Tongue (tissue), 1 donor: ENCODE measurements at regions not wholly inside any gene's neighbourhood (a gene's known extent, or its start where the extent isn't known, plus 50 kb on each side); places are given as distances from the start of the nearest gene placed in this dataset.
"Not testable (repeated sequence)": the region's sequence is repeated elsewhere in the genome, so short reads cannot be mapped to it uniquely, and the experiment has no call there.

Experiments
- DNase-seq: peaks from one replicate; pipeline ENCODE4 v3.0.0-alpha.2; 2015

DNA sequence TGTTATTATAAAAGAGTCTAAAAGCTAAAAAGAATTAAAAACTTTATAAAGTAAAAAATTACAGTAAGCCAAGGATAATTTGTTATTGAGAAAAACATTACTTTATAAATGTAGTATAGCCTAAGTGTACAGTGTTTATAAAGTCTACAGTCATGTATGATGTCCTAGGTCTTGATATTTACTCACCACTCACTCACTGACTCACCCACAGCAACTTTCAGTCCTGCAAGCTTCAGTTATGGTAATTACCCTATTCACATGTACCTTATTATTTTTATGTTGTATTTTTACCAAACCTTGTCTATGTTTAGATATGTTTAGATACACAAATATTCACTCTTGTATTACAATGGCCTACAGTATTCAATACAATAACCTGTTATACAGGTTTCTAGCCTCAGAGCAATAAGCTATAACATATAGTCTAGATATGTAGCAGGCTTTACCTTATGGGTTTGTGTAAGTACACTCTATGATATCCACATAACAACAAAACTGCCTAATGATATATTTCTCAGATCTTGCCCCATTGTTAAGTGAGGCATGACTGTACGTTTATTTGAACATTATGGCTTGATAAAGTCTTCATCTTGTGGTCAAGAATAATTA is 113.7 kb upstream of the KITLG start:
- DNase-seq = no peak

DNA sequence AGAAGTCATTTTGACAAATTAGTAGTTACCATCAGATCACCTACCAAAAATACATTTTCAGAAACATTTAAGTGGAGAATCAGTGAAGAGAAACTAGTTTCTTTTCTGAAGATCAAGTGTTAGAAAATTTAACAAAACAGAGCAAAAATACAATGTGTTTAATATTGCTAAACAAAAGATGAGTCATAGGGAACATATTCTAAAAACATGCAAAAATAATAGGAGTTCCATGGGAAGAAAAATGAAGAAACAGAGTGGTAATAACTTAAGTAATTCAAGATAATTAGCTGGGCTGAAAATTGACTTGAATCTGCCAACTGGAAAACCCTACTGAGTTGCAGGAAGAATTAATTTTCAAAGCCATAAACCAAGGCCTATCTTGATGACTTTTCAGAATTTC is 111.5 kb upstream of the KITLG start:
- no peak for DNase-seq

DNA sequence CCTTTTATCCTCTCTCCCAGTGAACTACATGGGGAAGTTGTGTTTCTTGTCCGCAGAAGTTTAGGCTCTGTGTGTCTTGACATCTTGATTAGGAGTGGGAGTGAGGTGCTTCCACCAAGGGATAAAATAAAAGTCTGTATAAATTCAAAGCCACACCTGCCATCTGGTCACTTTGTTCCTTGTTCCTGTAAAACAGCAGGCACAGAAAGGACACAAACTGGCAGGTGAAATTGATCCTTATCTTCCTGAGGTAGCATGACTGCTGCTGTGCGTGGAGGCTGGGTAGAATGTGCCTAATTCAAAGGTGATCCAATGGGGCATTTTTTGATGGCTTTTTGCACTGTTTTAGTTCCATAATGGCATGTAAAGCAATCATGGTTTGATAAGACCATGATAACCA is 104.3 kb upstream of the KITLG start:
- DNase-seq = no peak

DNA sequence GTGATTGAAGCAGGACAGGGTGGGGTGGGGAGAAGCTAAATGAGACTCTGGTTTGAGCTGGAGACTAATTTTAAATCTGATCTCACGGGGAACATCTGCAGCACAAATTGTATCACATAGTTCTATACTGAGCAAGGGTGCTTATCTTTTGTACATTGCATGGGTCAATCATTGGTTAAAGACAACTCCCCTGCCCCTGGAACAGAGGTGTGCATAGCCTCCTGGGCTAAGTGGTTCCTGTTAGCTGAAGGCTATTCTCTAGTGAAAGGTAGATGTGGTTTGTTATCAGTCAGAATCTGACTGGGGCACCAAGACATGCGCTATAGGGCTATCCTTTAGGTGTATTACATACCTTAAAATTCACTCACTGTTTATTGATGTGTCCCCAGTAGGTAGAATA is 103.9 kb upstream of the KITLG start:
- no peak for DNase-seq

DNA sequence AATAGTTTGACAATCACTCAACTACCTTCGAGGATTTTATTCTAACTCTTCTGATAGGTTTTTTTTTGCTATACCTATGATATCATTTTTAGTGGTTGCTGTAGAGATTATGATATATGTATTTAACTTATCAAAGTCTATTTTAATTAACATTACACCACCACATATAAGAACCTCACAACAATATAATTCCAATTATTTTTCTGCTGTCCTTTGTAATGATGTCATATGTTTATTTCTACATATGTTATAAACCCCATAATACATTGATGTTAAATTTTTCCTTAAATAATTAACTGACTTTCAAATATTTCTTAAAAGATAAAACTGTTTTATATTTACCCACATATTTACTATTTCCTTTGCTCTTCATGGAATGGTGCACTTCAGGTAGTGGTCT is 103.4 kb upstream of the KITLG start:
- no peak for DNase-seq

DNA sequence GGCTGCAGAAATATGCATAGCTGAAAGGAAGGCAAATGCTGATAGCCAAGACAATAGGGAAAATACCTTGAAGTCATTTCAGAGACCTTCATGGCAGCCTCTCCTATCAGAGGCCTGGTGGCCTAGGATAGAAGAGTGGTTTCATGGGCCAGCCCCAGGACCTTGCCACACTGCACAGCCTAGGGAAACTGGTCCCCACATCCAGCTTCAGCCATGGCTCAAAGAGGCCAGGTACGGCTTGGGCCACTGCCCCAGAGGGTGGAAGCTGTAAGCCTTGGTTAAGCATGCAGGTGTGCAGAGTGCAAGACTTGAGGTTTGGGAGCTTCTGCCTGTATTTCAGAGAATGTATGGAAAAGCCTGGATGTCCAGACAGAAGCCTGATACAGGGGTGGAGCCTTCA is 101.0 kb upstream of the KITLG start:
- no peak for DNase-seq

DNA sequence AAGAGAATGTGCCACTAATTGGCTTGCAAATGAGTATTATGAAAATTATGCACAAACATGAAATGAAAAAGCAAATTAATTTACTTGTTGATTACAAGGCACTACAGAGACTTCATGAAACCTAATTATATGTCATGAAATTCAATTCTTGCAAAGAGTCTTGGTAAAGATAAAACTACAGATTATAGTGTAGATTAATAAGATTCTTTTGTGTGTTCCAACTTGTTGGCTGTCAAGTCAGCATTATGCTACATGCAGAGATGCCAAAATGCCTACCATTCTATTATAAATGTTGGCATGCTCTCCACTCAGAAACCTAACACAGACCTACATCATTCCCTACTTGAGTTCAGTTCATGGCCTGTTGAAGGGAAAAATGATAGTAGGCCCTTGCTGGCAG is 97.2 kb upstream of the KITLG start:
- no peak for DNase-seq

DNA sequence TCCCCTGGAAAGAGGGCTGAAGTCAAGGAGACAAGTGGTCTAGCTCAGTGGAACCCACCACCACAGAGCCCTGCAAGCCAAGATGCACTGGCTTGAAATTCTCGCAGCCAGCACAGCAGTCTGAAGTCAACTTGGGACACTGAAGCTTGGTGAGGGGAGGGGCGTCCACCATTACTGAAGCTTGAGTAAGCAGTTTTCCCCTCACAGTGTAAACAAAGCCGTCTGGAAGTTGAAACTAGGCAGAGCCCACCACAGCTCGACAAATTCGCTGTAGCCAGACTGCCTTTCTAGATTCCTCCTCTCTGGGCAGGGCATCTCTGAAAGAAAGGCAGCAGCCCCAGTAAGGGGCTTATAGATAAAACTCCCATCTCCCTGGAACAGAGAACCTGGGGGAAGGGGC is 87.3 kb upstream of the KITLG start:
- not testable (repeated sequence) for DNase-seq

DNA sequence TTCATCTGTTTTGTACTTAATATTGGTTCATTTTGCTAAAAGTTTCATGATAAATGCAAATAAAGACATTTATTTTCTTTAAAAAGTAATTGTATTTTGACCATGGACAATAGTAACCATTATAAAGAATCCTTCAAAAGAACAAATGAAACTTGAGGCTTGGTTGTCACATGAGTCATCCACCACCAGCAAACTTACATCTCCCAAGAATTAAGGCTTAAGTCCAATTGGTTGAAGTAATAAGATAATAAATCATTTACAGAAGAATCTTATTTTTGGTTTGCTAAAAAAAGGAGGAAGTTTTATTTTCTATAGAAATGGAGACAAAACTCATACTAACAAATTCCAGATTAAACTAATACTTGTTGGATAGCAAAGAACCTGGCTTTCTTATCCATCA is 84.8 kb upstream of the KITLG start:
- DNase-seq = no peak

DNA sequence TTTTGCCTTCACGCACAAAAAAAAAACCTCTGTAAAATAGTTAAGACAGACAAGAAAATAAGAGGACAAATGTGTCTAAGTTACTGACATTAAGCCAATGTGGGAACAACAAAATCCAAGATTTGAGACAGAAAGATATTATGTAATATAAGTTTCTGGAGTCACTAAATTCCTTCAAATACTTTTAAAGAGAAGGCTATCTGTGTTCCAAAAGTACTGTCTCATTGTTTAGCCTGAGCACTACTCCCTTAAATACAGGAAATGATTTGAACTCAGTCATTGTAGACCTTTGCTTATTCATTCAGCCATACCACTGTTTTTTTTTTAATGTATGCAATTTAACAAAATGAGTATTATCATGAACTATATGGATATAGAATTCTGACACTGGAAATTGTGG is 82.7 kb upstream of the KITLG start:
- no peak for DNase-seq

DNA sequence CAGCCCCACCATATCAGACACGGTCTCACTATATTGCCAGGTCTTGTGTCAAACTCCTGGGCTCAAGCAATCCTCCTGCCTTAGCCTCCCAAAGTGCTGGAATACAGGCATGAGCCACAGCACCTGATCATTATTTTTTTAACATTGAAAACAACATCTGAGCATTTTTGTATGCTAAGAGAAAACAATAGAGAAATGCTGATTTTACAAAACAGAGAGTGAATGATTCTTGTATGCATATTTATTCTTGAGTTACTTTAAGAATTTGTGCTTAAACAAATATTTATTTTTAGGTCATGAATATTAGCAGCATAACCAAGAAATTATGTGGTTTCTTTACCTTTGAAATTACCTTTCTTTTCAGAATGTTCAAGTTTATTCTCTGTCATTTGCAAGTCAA is 81.8 kb upstream of the KITLG start:
- DNase-seq = no peak

DNA sequence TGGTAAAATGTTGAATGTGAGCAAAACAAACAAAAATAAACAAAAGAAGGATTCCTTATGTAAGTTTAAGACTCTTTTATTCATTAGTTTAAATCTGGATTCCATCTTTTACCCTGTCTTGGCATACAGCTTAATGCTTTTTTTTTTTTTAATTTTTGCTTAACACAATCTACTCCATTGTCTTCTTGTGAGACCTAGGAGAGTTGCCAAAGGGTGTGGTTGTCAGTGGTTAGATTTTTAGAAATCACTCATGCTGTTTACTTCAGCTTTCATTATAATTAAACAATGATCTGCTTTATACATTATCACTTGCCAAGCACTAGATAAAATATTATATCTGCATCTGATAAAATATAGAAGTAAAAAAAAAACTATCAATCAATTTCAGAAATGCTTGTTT is 77.7 kb upstream of the KITLG start:
- DNase-seq = peak; percentile 19

DNA sequence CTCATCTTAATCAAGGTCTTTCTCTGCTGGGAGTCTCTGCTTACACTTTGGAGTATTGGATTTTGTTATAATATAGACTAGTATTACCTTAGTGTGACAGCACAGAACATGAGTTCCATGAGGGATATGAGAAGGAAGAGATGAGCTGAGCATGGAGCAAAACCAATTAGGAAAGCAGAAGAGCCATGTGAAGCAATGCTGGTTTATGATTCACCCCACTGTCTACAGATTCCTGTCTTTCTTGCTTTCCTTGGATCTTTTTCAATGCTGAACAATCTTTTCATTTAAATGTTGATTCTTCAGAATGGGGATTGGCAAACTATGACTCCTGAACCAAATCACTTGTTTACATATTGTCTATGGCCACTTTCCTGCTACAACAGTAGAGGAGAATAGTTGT is 70.4 kb upstream of the KITLG start:
- DNase-seq = no peak

DNA sequence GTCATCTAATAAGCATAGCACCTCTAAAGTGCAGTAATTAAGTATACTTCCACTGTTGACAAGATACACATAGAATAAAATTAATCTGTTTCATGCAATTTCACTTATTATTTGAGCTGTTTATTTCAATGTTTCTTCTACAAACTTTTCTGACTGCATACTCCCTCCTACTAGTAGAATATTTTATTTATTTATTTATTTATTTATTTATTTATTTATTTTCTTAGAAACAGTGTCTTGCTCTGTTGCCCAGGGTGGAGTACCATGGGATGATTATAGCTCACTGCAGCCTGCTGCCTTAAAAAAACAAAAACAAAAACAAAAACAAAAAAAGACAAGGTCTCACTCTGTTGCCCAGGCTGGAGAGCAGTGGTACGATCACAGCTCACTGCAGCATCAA is 68.4 kb upstream of the KITLG start:
- no peak for DNase-seq

DNA sequence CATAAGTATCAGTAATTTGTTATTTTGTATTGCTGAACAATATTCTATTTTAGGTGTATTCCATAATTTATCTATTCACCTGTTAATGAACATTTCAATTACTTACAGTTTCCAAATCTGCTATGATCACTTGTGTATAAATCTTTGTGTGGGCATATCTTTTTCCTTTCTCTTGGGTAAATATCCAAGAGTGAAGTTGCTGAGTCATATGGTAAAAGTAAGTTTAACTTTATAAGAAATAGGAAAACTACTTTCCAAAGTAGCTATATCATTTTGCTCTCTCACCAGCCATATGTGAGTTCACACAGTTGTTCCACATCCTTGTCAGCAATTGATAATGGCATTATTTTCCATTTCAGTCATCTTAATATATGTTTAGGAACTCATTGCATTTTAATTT is 66.6 kb upstream of the KITLG start:
- DNase-seq = no peak

DNA sequence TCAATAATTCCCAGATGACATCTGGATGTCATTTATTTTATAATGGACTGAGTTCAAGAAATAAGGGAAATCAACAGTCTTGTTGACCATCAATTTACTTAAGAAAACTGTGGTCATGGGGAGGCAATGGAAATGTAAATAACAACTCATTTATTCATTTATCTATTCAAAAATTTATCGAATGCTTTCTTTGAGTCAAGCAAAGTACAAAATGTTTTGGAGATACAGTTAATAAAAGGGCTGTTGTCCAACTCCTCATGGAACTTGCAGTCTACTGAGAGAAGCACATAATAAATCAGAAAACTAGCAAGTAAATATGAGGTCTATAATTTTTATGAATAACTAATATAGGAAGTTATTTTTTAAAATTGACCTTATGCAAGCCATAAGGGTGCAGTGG is 65.5 kb upstream of the KITLG start:
- no peak for DNase-seq

DNA sequence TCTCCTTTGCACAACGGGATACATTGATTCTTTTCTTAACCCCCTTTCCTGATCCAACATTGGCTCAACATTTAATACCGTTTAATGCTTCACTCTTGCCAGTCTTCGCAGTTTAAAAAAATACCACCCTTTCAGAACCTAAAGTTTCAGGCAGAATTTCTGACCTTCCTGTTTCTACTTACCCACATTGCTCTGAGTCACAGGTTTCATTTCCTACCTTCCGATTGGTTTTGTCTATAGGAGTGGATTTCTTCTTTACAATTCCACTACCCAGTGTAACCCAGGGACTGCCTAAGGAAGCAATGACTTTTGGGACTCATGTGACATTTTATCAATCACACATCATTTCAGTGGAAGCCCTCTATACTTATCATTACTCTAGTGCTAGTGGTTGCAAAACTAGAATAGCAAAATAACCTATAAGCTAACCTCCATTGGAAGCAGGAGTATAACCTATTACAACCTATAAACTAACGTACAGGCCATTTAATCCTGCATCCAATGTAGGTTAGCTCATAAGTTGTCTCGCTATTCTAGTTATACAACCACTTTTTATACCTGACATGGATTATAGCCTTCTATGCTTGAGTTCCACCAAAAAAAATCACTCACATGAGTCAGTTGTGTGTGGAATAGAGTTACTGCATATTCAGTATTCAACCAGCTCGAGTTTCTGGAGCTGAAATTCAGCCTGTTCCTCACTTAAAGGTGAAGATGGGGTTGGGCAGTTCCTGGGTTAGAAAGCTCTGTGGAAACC is 64.9 kb upstream of the KITLG start:
- DNase-seq = no peak

DNA sequence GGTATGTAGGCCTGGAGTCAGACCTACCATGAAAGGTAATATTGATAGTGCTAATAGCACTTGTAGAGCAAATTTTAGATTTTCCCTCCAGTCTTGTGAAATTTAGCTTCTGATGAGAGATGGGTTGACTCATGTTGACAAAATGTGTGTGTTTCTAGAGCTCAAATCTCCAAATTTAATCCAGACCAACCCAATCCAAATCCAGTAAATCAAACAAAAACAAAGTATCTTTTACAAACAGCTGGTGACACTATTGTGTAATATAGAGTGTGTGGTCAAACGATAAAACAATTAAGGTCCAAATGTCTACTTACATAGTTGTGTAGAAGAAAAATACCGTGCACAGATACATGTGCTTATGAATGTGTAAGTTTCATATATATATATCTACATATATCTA is 63.4 kb upstream of the KITLG start:
- no peak for DNase-seq

DNA sequence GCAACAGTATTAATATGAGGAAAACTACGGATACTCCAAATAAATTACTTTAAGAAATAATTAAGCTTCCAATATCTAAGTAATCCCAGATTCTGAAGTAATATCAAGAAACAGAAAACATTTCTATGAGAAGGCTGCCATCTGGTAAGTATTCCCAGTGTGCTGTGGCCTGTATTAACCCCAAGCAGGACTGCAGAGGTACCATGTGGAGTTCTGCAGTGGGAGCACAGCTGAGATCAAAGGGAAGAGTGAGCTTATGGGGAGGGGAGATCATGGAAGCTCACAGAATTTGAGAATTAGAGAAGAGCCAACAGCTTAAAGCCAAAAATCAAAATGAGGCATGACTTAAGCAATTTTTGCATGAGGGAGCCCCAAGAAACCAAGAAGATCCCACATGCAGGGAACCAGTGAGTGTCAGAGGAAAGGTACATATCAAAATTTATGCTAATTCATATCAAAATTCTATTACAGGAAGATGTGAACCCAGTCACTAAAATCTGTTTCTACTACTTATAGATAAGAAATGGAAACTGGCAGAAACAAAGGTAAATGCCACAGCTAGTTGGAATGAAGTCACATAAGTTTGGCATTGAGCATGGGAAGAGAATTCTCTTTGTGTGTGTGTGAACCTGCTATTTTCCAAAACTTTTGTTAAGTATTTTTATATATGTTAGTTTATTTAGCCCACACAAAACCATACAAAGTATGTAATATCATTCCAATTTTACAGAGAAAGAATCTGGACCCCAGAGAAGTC is 62.6 kb upstream of the KITLG start:
- DNase-seq = no peak

DNA sequence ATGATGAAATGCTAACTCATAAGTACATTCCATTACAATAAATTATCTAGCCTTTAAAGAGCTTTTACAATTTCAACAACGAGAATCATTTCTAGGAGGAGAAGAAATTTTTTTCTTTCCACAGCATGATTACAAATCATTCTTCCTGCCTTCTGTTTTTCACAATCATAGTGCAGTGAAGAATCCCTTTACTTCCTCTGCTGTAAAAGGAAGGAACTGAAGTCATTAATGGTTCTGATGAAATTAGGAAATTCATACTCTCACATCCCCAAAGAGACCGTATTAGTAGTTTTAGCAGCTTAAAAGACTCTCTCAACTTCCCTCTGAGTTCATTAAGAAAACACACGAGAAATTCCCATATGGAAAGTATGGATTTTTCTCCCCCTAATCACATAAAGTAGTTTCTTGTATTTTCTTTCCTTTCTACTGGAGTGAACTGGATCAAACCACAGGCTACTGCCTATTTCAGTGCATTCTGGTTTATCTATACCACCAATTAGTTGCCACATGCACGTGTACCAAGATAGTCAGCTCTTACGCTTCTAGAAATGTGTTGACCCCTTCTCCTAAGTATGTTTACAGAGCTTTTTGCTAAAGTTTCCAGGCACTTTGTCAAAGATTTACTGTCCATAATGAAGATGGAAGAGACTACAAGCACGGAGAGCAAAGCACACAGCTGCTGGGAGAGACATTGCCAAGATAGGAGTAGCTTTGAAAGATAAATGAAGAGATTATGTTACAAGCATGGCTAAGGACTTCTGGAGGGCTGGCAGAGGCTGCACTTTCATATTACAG is 58.9 kb upstream of the KITLG start:
- peak; percentile 81 for DNase-seq

DNA sequence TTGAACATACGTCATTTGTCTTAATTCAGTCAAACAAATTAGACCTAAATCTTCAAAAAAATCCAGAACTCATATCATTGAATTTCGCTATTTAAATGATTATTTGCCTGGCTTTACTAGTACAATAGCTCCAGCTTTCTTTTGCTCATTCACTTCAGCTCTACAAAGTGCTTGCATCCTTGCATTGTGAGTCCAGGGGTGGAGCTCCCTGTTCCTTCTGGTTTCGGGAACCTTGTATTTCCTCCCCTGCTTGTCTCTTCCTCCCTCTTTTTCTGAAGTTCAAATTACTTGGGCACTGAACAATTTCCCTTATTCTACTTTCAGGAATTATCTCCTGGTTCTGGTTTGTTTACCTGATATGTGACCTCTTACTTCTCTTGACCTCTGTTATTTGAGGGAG is 58.1 kb upstream of the KITLG start:
- no peak for DNase-seq

DNA sequence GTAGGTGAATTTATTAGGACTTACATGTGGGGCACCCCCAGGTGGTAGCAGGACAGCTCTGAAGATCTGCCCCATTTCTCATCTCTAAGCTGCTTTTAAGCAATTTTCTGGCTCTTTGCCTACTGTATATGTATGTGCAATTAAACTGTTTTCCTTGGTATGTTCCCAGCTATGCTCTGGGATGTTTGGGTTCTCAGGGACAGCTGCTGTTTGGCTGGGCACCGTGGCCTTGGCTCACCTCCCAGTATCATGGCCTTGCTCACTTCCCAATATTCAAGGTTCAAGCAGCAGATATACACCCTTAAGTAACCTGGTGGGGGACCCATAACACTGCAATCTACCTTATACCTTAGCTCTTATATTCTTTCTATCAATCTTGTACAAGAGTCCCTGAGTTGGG is 53.7 kb upstream of the KITLG start:
- DNase-seq = no peak

DNA sequence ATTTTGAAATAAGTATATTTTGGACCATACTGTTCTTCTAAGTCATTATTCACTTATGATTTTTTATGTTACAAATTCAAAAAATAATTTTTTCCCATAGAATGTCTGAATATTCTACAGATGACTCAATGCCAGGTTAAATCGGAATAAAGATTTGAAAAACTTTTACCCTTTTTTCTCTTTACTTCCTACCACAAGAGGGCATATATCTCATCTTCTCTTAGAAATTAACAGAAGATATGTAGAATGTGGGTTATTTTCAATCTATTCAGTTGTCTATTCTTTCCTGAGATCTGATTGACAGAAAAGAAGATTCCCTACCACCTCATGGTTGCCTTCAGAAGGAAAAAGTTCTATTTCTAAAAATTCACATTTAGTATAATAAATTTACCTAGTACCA is 53.0 kb upstream of the KITLG start:
- DNase-seq = no peak
